ENCODE measurements at regions not wholly inside any gene's neighbourhood (a gene's known extent, or its start where the extent isn't known, plus 50 kb on each side); places are given as distances from the start of the nearest gene placed in this dataset.
"Not testable (repeated sequence)": the region's sequence is repeated elsewhere in the genome, so short reads cannot be mapped to it uniquely, and the experiment has no call there.

GRCh38 chr2:87533390-87534272 lies 214.3 kb upstream of the PLGLB2 start:
- DNase-seq (ENCODE audit: low read depth in 4 of 4, low spot score in 1 of 4) = not testable (repeated sequence)

GRCh38 chr2:87534273-87534889 lies 213.5 kb upstream of the PLGLB2 start:
- not testable (repeated sequence) for DNase-seq (ENCODE audit: low read depth in 4 of 4, low spot score in 1 of 4)

GRCh38 chr2:87536427-87536826 lies 211.5 kb upstream of the PLGLB2 start:
- not testable (repeated sequence) for DNase-seq (ENCODE audit: low read depth in 4 of 4, low spot score in 1 of 4)

- DNase-seq (ENCODE audit: low read depth in 4 of 4, low spot score in 1 of 4) = not testable (repeated sequence)
These were observed 210.6 kb upstream of the PLGLB2 start for GRCh38 chr2:87537251-87537671.

GRCh38 chr2:87538268-87538667 lies 209.6 kb upstream of the PLGLB2 start:
- not testable (repeated sequence) for DNase-seq (ENCODE audit: low read depth in 4 of 4, low spot score in 1 of 4)

- DNase-seq (ENCODE audit: low read depth in 4 of 4, low spot score in 1 of 4) = not testable (repeated sequence)
These were observed 208.5 kb upstream of the PLGLB2 start for GRCh38 chr2:87539151-87539943.

GRCh38 chr2:87540242-87540641 lies 207.6 kb upstream of the PLGLB2 start:
- not testable (repeated sequence) for DNase-seq (ENCODE audit: low read depth in 4 of 4, low spot score in 1 of 4)

GRCh38 chr2:87542599-87543174 lies 205.2 kb upstream of the PLGLB2 start:
- DNase-seq (ENCODE audit: low read depth in 4 of 4, low spot score in 1 of 4) = peak in 1 of 4 experiments; percentile 26

- DNase-seq (ENCODE audit: low read depth in 4 of 4, low spot score in 1 of 4) = not testable (repeated sequence)
These were observed 204.1 kb upstream of the PLGLB2 start for GRCh38 chr2:87543797-87544196.

- DNase-seq (ENCODE audit: low read depth in 4 of 4, low spot score in 1 of 4) = not testable (repeated sequence)
These were observed 200.8 kb upstream of the PLGLB2 start for GRCh38 chr2:87547106-87547505.

- DNase-seq (ENCODE audit: low read depth in 4 of 4, low spot score in 1 of 4) = not testable (repeated sequence)
These were observed 199.9 kb upstream of the PLGLB2 start for GRCh38 chr2:87547966-87548365.

- not testable (repeated sequence) for DNase-seq (ENCODE audit: low read depth in 4 of 4, low spot score in 1 of 4)
These were observed 199.0 kb upstream of the PLGLB2 start for GRCh38 chr2:87548681-87549536.

GRCh38 chr2:87549561-87550202 lies 198.2 kb upstream of the PLGLB2 start:
- not testable (repeated sequence) for DNase-seq (ENCODE audit: low read depth in 4 of 4, low spot score in 1 of 4)

GRCh38 chr2:87554678-87555077 lies 193.2 kb upstream of the PLGLB2 start:
- not testable (repeated sequence) for DNase-seq (ENCODE audit: low read depth in 4 of 4, low spot score in 1 of 4)

- peak in 1 of 4 experiments; percentile 28 for DNase-seq (ENCODE audit: low read depth in 4 of 4, low spot score in 1 of 4)
These were observed 192.8 kb upstream of the PLGLB2 start for GRCh38 chr2:87555082-87555481.

- DNase-seq (ENCODE audit: low read depth in 4 of 4, low spot score in 1 of 4) = not testable (repeated sequence)
These were observed 188.9 kb upstream of the PLGLB2 start for GRCh38 chr2:87559001-87559400.

GRCh38 chr2:87559735-87560134 lies 188.2 kb upstream of the PLGLB2 start:
- not testable (repeated sequence) for DNase-seq (ENCODE audit: low read depth in 4 of 4, low spot score in 1 of 4)

- not testable (repeated sequence) for DNase-seq (ENCODE audit: low read depth in 4 of 4, low spot score in 1 of 4)
These were observed 182.8 kb upstream of the PLGLB2 start for GRCh38 chr2:87565116-87565515.

- DNase-seq (ENCODE audit: low read depth in 4 of 4, low spot score in 1 of 4) = not testable (repeated sequence)
These were observed 181.4 kb upstream of the PLGLB2 start for GRCh38 chr2:87566531-87566930.

Measured in stimulated activated CD4-positive, alpha-beta T cell treated with anti-CD3 and anti-CD28 coated beads, Interleukin-1b, Interleukin-23, amount 100 ng/mL, for 24 hours (primary cell).